Uterus (tissue), 2 donors: ENCODE measurements at regions not wholly inside any gene's neighbourhood (a gene's known extent, or its start where the extent isn't known, plus 50 kb on each side); places are given as distances from the start of the nearest gene placed in this dataset.

Experiments
- POLR2A ChIP-seq, 2 donors: fragments of 450-650 bp; IDR thresholded peaks; one replicate each; pipeline ENCODE4 v1.6.1; 2016; ENCODE audit warnings: antibody characterized with exemption in 2 of 2, mild to moderate bottlenecking in 1 of 2, moderate library complexity in 1 of 2
- TF ChIP-seq, protein P1 (sequence below), 4 experiments: fragments of 200-600 bp in 2 of 4; fragments of 450-650 bp in 2 of 4; sonication (generic) in 2 of 4; IDR thresholded peaks; one replicate each; pipeline ENCODE4 v1.5.1; 2016 to 2019; ENCODE audit warnings: antibody characterized with exemption in 4 of 4, mild to moderate bottlenecking in 2 of 4, moderate library complexity in 1 of 4

DNA sequence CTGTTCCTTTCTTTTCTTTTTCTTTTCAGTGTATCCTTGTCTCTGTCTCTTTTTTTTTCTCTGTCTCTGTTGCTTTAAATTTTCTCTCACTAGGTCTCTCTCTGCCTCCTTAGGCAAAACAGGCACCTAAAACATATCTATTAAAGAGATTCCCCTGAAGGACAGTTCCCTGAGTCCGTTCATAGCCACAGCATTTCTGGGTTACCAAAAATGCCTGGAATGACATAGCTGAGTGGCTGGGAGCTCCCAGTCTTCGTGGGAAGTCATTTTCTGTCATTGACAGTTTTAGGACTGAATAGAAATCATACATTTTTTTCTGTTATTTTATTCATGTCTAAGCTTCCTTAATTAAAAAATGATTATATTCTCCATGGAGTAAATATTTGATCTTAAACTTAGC lies 323.8 kb upstream of the AZI2 start:
- TF ChIP-seq POLR2A (IDR thresholded peaks at IDR 0.05) = no peak
- TF ChIP-seq, protein P1, sequence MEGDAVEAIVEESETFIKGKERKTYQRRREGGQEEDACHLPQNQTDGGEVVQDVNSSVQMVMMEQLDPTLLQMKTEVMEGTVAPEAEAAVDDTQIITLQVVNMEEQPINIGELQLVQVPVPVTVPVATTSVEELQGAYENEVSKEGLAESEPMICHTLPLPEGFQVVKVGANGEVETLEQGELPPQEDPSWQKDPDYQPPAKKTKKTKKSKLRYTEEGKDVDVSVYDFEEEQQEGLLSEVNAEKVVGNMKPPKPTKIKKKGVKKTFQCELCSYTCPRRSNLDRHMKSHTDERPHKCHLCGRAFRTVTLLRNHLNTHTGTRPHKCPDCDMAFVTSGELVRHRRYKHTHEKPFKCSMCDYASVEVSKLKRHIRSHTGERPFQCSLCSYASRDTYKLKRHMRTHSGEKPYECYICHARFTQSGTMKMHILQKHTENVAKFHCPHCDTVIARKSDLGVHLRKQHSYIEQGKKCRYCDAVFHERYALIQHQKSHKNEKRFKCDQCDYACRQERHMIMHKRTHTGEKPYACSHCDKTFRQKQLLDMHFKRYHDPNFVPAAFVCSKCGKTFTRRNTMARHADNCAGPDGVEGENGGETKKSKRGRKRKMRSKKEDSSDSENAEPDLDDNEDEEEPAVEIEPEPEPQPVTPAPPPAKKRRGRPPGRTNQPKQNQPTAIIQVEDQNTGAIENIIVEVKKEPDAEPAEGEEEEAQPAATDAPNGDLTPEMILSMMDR (IDR thresholded peaks at IDR 0.05) = no peak
